GM12892 (cell line): ENCODE measurements at regions not wholly inside any gene's neighbourhood (a gene's known extent, or its start where the extent isn't known, plus 50 kb on each side); places are given as distances from the start of the nearest gene placed in this dataset.

ENCODE experiments used
- POLR2A ChIP-seq: IDR thresholded peaks from 2 replicates; pipeline ENCODE4 v1.6.1; 2011; ENCODE audit warnings: low read depth, low read length, control low read depth
- TAF1 ChIP-seq: IDR thresholded peaks from 2 replicates; pipeline ENCODE4 v1.6.1; 2011; ENCODE audit warnings: low read depth, mild to moderate bottlenecking, control low read depth, low read length, borderline replicate concordance

GRCh38 chr18:45463451-45463850 lies 151.8 kb upstream of the SLC14A2 start:
- TF ChIP-seq TAF1 (no peak), POLR2A (no peak)
